Activated CD4-positive, alpha-beta T cell treated with anti-CD3 and anti-CD28 coated beads for 4 hours (primary cell): ENCODE measurements at regions not wholly inside any gene's neighbourhood (a gene's known extent, or its start where the extent isn't known, plus 50 kb on each side); places are given as distances from the start of the nearest gene placed in this dataset.
"Not testable (repeated sequence)": the region's sequence is repeated elsewhere in the genome, so short reads cannot be mapped to it uniquely, and the experiment has no call there.

ENCODE experiments used
- DNase-seq, 2 donors: peaks; one replicate each; pipeline ENCODE4 v3.0.0-alpha.2; 2020

- no peak for DNase-seq
These were observed 1401.8 kb downstream of the SLITRK5 start for GRCh38 chr13:89072979-89073378.

- DNase-seq, result no peak
These were observed 1405.5 kb downstream of the SLITRK5 start for GRCh38 chr13:89076622-89077021.

- DNase-seq, result no peak
These were observed 1411.5 kb downstream of the SLITRK5 start for GRCh38 chr13:89082623-89083022.

- not testable (repeated sequence) for DNase-seq
These were observed 1416.9 kb downstream of the SLITRK5 start for GRCh38 chr13:89088107-89088506.

GRCh38 chr13:89097994-89098393, 1426.8 kb downstream of the SLITRK5 start:
- DNase-seq, result no peak

GRCh38 chr13:89113744-89114143, 1442.6 kb downstream of the SLITRK5 start:
- DNase-seq, result no peak

- DNase-seq, result no peak
These were observed 1444.1 kb downstream of the SLITRK5 start for GRCh38 chr13:89115307-89115706.

GRCh38 chr13:89136678-89137077, 1465.5 kb downstream of the SLITRK5 start:
- DNase-seq, result no peak

GRCh38 chr13:89150362-89150761, 1479.2 kb downstream of the SLITRK5 start:
- no peak for DNase-seq

- DNase-seq, result no peak
These were observed 1482.8 kb downstream of the SLITRK5 start for GRCh38 chr13:89153941-89154340.

GRCh38 chr13:89163096-89163495, 1491.9 kb downstream of the SLITRK5 start:
- no peak for DNase-seq

- no peak for DNase-seq
These were observed 1494.5 kb downstream of the SLITRK5 start for GRCh38 chr13:89165685-89166084.

GRCh38 chr13:89169951-89170350, 1498.8 kb downstream of the SLITRK5 start:
- DNase-seq, result no peak

- no peak for DNase-seq
These were observed 1509.9 kb downstream of the SLITRK5 start for GRCh38 chr13:89181041-89181440.

- no peak for DNase-seq
These were observed 1528.0 kb downstream of the SLITRK5 start for GRCh38 chr13:89199138-89199537.

- DNase-seq, result no peak
These were observed 1533.3 kb downstream of the SLITRK5 start for GRCh38 chr13:89204435-89204834.

GRCh38 chr13:89205856-89206520, 1534.8 kb downstream of the SLITRK5 start:
- no peak for DNase-seq

GRCh38 chr13:89212186-89212585, 1541.0 kb downstream of the SLITRK5 start:
- no peak for DNase-seq

- DNase-seq, result no peak
These were observed 1543.0 kb downstream of the SLITRK5 start for GRCh38 chr13:89214185-89214584.

- DNase-seq, result not testable (repeated sequence)
These were observed 1544.1 kb downstream of the SLITRK5 start for GRCh38 chr13:89215319-89215718.

- no peak for DNase-seq
These were observed 1546.6 kb downstream of the SLITRK5 start for GRCh38 chr13:89217813-89218212.

GRCh38 chr13:89221557-89222158, 1550.5 kb downstream of the SLITRK5 start:
- DNase-seq, result no peak

GRCh38 chr13:89227356-89227755, 1556.2 kb downstream of the SLITRK5 start:
- no peak for DNase-seq

GRCh38 chr13:89238496-89238895, 1567.3 kb downstream of the SLITRK5 start:
- DNase-seq, result no peak
